ENCODE measurements at regions not wholly inside any gene's neighbourhood (a gene's known extent, or its start where the extent isn't known, plus 50 kb on each side); places are given as distances from the start of the nearest gene placed in this dataset.

DNA sequence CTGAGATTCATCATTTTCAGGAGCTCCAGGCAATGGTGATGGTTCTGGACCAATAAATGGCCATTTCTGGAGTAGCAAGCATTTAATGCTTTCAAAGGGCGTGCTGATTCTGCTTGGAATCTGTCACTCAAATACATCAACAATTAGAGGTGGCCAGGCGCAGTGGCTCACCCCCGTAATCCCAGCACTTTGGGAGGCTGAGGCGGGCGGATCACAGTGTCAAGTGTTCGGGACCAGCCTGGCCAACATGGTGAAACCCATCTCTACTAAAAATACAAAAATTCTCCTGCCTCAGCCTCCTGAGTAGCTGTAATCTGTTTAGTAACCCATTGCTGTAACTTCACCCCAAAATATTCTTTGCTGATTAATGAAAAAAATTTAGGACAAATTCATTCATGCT lies 1574.2 kb downstream of the EFNB2 start (continued):
- TF ChIP-seq KDM1A (IDR thresholded peaks at IDR 0.05; ENCODE audit: borderline replicate concordance, low read length) = no peak
- no peak for TF ChIP-seq RNF2 (IDR thresholded peaks at IDR 0.05; ENCODE audit: borderline replicate concordance, low read depth, low read length, missing control alignments, poor library complexity, severe bottlenecking)
